HK-2 (cell line): ENCODE measurements at regions not wholly inside any gene's neighbourhood (a gene's known extent, or its start where the extent isn't known, plus 50 kb on each side); places are given as distances from the start of the nearest gene placed in this dataset.
"Not testable (repeated sequence)": the region's sequence is repeated elsewhere in the genome, so short reads cannot be mapped to it uniquely, and the experiment has no call there.

Experiments used
- DNase-seq: peaks from one replicate; pipeline ENCODE4 v3.0.0-alpha.2; 2018; ENCODE audit not compliant: unreplicated experiment

GRCh38 chr9:106757514-106757913, 105.5 kb upstream of the ZNF462 start:
- no peak for DNase-seq

GRCh38 chr9:106758911-106759310, 104.1 kb upstream of the ZNF462 start:
- DNase-seq: no peak

DNA sequence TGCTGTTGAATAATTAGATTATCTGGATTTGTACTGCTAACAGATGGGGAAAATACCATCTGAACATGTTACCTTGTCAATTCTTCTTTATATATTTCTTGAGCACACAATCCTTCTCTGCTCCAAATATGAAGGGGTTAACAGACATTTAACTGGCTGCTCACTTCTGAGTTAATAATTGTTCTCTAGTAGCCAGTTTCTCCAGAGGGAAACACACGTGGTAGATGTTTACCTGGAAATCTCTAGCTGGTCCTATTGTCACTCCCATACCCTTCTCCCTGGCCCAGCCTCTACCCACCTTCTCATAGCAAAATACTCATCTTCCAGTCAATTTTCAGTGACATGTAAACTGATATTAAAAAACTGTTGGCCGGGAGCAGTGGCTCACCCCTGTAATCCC, 101.5 kb upstream of the ZNF462 start:
- DNase-seq: no peak

DNA sequence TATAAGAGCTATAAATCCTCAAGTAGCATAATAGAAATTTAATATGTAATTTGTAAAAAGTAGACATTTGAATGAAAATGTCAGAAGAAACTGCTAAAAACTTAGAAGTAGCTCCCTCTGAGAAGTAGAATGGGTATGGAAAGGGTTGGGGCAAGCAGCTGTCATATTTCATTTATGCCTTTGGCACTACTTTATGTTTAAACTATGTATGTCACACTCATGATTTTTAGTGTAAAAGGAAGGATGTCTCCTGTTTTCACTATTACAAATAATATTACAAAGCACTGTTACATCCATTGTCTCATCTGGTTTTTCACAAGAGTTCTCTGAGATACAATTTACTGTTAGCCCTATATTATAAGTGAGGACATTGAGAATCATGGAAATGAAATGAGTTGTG, 96.3 kb upstream of the ZNF462 start:
- no peak for DNase-seq

DNA sequence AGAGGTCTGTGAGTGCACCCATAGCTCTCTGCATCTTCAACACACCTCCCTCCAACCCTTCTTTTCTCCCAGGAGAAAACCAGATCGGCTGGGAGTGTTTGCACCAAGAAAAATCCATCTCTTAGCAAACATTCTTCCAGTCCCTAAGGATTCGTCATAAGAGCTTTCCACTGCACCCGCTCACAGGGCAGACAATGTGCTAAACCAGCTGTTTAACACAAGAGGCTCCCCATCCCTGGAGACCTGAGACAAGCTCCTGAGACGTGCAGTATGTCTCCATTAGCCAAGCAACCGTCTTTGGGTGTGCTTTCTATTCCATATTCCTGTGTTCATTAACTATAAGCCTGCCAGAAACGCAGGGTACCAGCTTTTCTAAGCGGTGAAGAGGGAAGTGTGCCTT, 93.6 kb upstream of the ZNF462 start:
- no peak for DNase-seq

- DNase-seq: no peak
Observed at GRCh38 chr9:106771608-106772007, 91.4 kb upstream of the ZNF462 start.

DNA sequence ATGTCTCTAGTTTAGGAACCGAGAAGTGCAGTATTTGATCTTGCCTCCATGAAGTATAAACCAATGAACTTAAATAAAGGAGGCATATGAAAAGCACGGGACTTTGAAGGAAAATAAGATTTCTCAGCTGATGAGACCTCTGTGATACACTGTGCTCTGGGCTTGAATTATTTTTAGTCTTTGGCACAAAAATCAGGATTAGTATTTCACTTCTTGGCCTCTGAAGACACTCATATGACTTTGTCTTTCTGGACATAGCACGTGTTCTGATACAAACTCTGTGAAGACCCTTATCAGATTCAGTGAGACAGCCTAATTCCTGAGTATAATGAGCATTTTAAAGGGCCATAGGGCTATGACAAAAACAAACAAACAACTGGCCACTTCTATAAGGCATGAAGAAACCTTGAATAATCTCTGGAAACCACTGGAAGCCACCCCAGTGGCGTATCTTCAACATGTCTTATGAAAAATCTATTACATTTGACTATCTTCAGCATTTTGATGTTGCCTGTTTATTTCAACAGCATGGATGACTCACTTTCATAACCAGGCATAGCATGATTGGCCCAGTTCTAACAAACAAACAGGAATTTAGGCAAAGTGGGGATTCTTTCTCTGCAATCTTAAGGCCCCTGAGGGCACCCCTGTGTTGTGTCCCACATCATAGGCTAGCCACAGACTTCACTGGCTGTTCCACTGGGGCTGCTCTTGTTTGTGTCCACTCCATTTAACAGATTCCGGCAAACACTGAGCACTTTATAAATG, 90.3 kb upstream of the ZNF462 start:
- DNase-seq: no peak

GRCh38 chr9:106773750-106774149, 89.2 kb upstream of the ZNF462 start:
- no peak for DNase-seq

DNA sequence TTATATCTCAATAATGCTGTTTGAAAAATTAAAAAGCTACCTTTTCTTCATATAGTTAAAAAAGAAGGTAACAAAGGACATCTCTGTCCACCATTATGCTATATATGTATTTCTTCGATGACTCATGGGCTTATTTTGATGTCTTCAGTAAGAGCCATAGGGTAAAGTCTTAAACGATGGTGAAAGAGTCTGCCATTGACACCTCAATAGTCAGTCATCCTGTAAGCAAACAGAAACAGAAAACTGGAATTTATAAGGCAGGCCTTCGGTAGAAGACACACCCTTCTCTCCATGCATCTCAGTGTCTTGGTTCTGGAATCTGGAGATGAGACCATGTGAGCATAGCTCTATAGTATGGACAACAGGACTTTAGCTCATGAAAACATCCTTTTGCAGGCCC, 87.0 kb upstream of the ZNF462 start:
- DNase-seq: no peak

- no peak for DNase-seq
Observed at GRCh38 chr9:106779796-106780195, 83.2 kb upstream of the ZNF462 start.

DNA sequence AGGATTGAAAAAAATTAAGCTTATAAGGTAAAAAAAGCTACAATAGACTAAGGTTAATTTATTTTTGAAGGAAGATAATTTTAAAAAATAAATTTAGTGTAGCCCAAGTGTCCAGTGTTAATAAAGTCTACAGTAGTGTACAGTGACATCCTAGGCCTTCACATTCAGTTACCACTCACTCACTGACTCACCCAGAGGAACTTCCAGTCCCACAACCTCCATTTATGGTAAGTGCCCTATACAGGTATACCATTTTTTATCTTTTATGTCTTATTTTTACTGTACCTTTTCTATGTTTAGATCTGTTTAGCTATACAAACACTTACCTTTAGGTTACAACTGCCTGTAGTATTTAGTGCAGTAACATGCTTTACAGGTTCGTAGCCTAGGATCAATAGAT, 79.8 kb upstream of the ZNF462 start:
- no peak for DNase-seq

DNA sequence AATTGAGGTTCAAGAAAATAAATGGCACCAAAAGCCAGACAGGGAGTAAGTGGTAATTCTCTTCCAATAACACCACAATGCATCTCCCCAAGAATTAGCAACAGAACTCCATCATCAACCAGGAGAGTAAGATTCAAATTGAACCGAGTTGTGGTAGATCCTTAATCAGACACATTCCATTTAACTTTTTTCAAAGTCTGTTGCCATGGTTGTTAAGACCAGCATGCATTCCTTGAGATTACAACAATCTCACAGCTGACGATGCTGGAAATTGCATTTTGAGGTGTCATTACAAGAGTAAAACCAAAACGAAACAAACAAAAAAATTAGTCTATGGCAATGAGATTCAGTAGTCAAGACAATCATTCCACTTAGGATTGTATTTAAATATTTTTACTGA, 78.9 kb upstream of the ZNF462 start:
- DNase-seq: no peak

DNA sequence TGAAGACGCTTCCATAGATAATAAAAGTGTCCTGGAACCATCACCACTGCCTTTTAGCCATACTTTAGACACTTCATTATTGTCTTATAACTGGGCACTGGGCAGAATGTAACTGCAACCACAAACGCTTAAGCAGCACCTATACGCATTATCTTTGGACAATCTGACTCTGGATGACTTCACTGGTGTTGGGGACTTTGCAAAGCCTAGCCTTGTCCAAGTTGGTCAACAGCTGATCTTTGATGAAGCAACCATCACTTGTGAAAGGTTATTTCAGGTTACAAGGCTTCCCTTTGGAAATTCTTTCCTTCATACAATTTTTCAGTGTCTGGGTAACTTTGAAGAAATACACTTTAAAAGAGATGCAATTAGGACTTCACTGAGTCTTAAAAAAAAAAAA, 77.8 kb upstream of the ZNF462 start:
- DNase-seq: no peak

DNA sequence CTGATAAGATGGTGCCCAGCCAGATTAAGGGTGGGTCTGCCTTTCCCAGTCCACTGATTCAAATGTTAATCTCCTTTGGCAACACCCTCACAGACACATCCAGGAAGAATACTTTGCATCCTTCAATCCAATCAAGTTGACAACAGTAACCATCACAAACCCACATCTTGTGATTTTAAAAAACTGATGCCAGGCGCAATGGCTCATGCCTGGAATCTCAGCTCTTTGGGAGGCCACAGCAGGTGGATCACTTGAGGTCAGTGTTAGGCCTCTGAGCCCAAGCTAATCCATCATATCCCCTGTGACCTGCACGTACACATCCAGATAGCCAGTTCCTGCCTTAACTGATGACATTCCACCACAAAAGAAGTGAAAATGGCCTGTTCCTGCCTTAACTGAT, 74.9 kb upstream of the ZNF462 start:
- not testable (repeated sequence) for DNase-seq

GRCh38 chr9:106795031-106795430, 67.9 kb upstream of the ZNF462 start:
- no peak for DNase-seq

GRCh38 chr9:106796771-106797170, 66.2 kb upstream of the ZNF462 start:
- DNase-seq: no peak

GRCh38 chr9:106797299-106797698, 65.7 kb upstream of the ZNF462 start:
- no peak for DNase-seq

DNA sequence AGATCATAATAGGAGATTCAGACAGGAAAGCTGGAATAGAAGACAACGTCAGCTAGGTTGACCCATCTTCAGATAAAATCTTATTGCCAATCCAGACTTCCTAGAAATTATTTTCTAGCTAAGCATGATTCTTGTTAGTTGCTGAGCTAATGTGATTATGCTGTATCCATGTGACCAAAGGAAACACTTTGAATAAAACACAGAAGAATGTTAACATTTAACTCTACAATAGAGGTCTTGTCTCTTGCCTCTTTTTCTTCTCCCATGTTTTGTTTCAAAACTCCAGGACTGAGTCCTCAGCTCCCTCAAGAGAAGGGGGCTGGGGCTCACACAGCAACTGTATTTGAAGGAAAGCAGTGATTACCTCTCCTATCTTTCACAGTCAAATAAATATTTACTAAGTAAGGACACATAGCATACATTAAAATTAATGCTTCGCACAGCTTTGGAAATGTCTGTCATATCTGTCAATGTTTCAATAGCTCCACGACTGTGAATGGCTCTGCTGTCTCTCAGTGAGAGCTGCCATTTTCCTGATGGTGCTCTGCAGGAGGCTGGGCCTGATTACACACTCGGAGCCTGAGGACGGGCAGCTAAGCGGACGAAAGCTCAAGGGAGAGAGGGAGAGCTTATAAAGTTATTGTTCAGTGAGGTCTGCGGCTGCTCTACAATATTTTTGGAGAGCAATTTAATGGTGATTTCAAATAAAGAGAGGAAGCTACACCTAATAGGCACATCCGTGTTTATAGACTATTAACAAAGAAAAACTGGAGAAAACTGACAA, 64.8 kb upstream of the ZNF462 start:
- no peak for DNase-seq

DNA sequence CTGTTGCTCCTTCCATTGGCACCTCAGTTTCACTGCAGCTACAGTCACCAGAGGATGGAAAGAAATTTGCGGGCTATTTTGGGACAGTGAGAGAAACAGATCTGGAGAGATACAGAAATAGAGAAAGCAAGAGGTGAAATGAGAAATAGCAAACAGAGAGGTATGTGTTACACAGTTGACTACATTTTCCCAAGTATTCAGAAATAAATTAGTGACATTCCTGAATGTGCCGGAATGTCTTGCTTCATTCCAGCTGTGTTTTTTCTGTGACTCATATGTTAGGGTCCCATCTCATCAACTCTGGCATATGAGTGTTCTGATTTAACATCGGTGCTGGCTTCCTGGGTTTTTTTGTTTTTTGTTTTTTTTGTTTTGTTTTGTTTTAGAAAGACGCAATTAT, 63.8 kb upstream of the ZNF462 start:
- DNase-seq: no peak

DNA sequence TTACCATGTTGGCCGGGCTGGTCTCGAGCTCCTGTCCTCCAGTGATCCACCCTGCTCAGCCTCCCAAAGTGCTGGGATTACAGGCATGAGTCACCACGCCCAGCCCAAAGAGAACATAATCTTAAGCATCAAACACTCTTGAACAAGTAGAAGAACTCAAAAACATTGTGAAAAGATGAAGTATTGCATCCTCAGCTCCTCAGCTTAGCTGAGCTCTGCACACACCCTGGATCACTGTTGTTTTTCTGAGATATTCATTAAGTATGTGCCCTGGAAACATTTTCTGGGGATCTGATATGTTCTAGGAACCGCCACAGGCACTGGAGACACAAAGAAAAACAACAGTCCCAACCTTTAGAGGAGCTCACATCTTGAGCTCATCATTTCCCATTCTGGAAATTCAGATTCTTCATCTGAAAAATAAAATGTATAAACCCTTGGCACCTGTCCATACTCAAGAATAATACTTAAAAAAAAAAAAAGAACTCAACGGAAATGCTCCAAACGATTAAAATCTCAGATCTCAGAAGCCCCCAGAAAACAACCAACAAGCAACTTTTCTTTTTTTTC, 62.2 kb upstream of the ZNF462 start:
- DNase-seq: no peak

- DNase-seq: no peak
Observed at GRCh38 chr9:106801816-106802215, 61.1 kb upstream of the ZNF462 start.
